Motor neuron (in vitro differentiated cells): ENCODE measurements at regions not wholly inside any gene's neighbourhood (a gene's known extent, or its start where the extent isn't known, plus 50 kb on each side); places are given as distances from the start of the nearest gene placed in this dataset.
A peak's percentile ranks its signal among the peaks of the same experiment; 100 is the strongest.
"Not testable (repeated sequence)": the region's sequence is repeated elsewhere in the genome, so short reads cannot be mapped to it uniquely, and the experiment has no call there.

Source experiments
- ATAC-seq, 8 experiments: fragments of 200-7000 bp; cut with Tn5 transposase; replicated peaks in 6 of 8; 2 replicates each; pipeline ENCODE4 v1.8.0; 2021; ENCODE audit warnings: mild to moderate bottlenecking in 8 of 8, moderate library complexity in 8 of 8
- H3K27ac ChIP-seq, 2 donors: fragments of 250-450 bp; sonication (Bioruptor Pico); 2 replicates each; pipeline ENCODE4 v1.9.0; 2021; ENCODE audit warnings: antibody characterized with exemption in 2 of 2, mild to moderate bottlenecking in 2 of 2, moderate library complexity in 1 of 2
- H3K4me1 ChIP-seq, 2 donors: fragments of 250-450 bp; sonication (Bioruptor Pico); replicated peaks in 1 of 2; 2 replicates each; pipeline ENCODE4 v1.6.1; 2021; ENCODE audit warnings: antibody characterized with exemption in 2 of 2, mild to moderate bottlenecking in 2 of 2, moderate library complexity in 1 of 2
- H3K4me3 ChIP-seq, 5 donors: fragments of 250-450 bp; sonication (Bioruptor Pico); 2 replicates each; pipeline ENCODE4 v1.9.0; 2021; ENCODE audit warnings: antibody characterized with exemption in 5 of 5, mild to moderate bottlenecking in 5 of 5, moderate library complexity in 4 of 5
- WGBS, 10 experiments: fragments of 450-650 bp; shearing (Covaris generic); methylation state at CpG; one replicate each; pipeline ENCODE4 v1.0.0; 2022; 5-methylcytosine and 5-hydroxymethylcytosine counted together
- in situ Hi-C, 9 experiments: fragments of 400-800 bp; cut with MboI; loops; one replicate each; pipeline ENCODE4 v1.15.0; 2021; ENCODE audit warnings: low sequenced_read_pairs in 9 of 9, low pct_unique_long_range_greater_than_20kb in 2 of 9; ENCODE audit not compliant: unreplicated experiment in 9 of 9

- Histone ChIP-seq H3K4me3 (no peak overlapping the region), H3K27ac (no peak overlapping the region), H3K4me1 (peaks cover 9 to 11% of the 10 kb centered on the region in 2 donors)
- in situ Hi-C loops = no loop called here
- WGBS, 10 experiments = 53 to 92% (median 77%) methylated on average over 1 to 5 of the region's 5 CpGs
- ATAC-seq = no peak
Observed at GRCh38 chr5:158594595-158595242, 505.0 kb downstream of the EBF1 start.

GRCh38 chr5:158593925-158594324 is 505.8 kb downstream of the EBF1 start:
- WGBS, 10 experiments = 83 to 100% methylated on average over 1 of the region's 1 CpG; no CpG with 5 or more reads in 8 of the 10 experiments
- H3K27ac ChIP-seq = no peak overlapping the region
- peaks cover 9% of the 10 kb centered on the region in 2 donors for H3K4me1 ChIP-seq
- ATAC-seq = no peak
- in situ Hi-C loops = no loop called here
- no peak overlapping the region for H3K4me3 ChIP-seq

DNA sequence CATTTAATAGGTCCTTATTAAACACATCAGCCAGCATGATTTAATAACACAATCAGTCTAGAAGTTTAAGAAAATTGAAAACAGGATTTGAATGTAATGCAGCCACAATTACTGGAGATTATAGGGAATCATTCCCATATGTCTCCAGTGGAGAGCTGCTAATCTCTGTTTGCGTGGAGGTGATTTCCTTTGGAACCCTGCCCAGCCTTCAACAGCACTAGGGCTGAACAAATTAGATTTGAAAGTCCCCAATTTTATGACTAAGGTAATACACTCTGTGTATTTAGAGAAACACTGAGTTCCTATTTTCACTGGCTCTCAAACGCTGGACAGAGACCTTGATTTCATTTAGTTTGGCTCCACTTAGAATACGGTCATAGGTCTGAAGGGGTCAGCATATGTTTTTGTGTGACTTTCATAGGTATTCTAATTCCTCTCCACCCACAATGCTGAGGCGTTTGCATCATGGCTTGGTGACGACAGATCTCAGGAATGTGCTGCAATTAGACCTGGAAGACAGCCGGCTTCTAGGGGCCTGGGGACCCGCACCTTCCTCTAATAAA is 508.3 kb downstream of the EBF1 start:
- peak in 6 of 8 experiments; percentile 43 to 95 (median 60) for ATAC-seq
- H3K27ac ChIP-seq = no peak overlapping the region
- 0 to 62% (median 14%) methylated on average over 1 to 6 of the region's 7 CpGs; no CpG with 5 or more reads in 1 of the 10 experiments for WGBS, 10 experiments
- in situ Hi-C loops = no loop called here
- peaks cover 9% of the 10 kb centered on the region in 2 donors for H3K4me1 ChIP-seq
- no peak overlapping the region for H3K4me3 ChIP-seq

DNA sequence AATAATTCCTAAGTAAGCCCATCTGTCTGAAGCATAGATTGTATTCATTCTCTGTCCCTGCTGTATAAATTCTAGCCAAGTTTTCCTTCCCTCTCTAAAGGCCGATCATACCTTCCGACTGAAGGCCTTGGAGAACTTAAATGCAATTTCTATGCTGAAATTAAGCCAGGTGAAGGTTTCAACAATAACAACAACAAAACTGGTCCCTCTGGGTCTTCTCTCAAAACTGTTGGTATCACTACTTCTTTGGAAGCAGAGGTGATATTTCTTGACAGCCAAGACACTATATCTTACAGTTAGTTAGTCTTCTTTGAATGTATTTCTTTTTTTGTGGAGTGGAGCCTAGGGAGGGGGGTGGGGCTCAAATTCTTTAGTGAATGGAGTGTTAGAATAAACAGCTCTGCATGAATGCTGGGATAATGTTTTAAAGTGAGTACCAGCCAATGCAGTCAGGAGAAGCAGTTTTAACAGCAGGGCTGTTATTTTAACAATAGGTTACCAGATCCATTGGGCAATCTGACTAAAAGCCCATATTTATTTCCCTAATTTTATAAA is 508.9 kb downstream of the EBF1 start:
- Histone ChIP-seq H3K4me1 (peaks cover 9% of the 10 kb centered on the region in 2 donors), H3K4me3 (no peak overlapping the region), H3K27ac (no peak overlapping the region)
- ATAC-seq = no peak
- WGBS, 10 experiments = 75 to 100% (median 92%) methylated on average over 2 of the region's 2 CpGs; no CpG with 5 or more reads in 5 of the 10 experiments
- in situ Hi-C loops = no loop called here

DNA sequence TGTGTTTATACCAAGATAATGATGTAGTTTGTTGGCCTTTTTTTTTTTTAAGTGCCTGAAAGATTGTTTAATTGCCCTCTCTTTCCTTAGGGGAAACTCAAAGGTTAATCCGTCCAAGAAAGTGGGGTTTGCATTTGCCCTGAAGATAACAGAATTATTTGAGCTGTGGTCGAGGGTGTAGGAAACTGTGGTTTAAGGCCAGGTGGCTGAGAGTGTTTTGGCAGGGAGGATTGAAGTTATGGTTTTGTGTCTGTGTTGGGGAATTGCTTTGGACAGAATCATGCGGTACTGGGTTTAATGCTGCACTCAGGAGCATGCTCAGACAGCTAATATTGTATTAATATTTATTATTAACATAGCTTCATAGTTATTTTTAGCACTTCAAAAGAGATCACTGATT is 509.8 kb downstream of the EBF1 start:
- Histone ChIP-seq H3K27ac (no peak overlapping the region), H3K4me1 (peaks cover 9% of the 10 kb centered on the region in 2 donors), H3K4me3 (no peak overlapping the region)
- ATAC-seq = no peak
- 29 to 90% (median 87%) methylated on average over 1 to 3 of the region's 3 CpGs; no CpG with 5 or more reads in 5 of the 10 experiments for WGBS, 10 experiments
- in situ Hi-C loops = no loop called here

GRCh38 chr5:158588617-158589016 is 511.1 kb downstream of the EBF1 start:
- ATAC-seq = peak in 3 of 8 experiments; percentile 41 to 94 (median 72)
- 20 to 86% (median 80%) methylated on average over 1 of the region's 1 CpG; no CpG with 5 or more reads in 3 of the 10 experiments for WGBS, 10 experiments

DNA sequence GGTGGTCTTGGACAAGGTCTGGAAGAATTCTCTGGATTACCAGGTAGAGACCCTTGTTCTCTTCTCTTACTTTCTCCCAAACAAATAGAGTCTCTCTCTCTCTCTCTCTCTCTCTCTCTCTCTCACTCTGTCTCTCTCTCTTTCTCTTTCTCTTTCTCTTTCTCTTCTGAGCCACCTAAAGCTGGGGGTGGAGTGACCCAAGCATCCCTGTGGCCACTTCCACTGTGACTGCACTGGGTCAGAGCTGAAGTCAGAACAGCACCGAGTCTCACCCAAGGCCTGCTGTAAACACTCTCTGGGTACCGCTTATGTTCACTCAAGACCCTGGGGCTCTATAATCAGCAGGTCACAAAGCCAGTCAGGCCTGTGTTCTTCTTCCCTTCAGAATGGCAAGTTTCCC is 513.7 kb downstream of the EBF1 start:
- 60 to 100% (median 93%) methylated on average over 1 to 2 of the region's 2 CpGs; no CpG with 5 or more reads in 7 of the 10 experiments for WGBS, 10 experiments
- in situ Hi-C loops = no loop called here
- ATAC-seq = no peak

More at GRCh38 chr5:158588617-158589016, 511.1 kb downstream of the EBF1 start:
- Histone ChIP-seq H3K27ac (no peak overlapping the region), H3K4me1 (peaks cover 9% of the 10 kb centered on the region in 2 donors), H3K4me3 (no peak overlapping the region)
- in situ Hi-C loops = no loop called here

GRCh38 chr5:158582669-158583068 is 517.0 kb downstream of the EBF1 start:
- no CpG with 5 or more reads among the region's 27 CpGs for WGBS, 10 experiments

More for the DNA sequence above, 513.7 kb downstream of the EBF1 start:
- Histone ChIP-seq H3K4me1 (peaks cover under 1 to 1% of the 10 kb centered on the region in 2 donors), H3K27ac (no peak overlapping the region), H3K4me3 (no peak overlapping the region)

DNA sequence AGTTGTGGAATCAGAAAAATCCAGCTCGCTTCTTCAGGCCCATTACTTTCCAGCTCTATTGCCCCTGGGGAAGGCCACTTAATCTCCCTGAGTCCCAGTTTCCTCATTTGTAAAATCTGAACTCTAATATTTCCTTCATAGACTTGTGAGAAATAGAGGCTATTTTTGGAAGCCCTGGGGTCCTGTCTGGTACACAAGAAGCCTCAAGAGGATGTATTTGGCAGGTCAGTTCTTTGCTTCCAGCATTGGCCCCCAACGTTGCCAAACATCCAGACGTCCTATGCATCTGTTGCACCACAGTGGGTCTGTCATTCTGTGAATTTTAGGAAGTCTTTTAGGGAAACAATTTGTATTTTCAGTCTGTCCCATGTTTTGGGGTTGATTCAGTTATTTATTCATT is 525.9 kb downstream of the EBF1 start:
- Histone ChIP-seq H3K4me3 (no peak overlapping the region), H3K27ac (no peak overlapping the region), H3K4me1 (no peaks in the 10 kb centered on the region)
- in situ Hi-C loops = no loop called here
- WGBS, 10 experiments = 38 to 100% (median 56%) methylated on average over 1 to 3 of the region's 3 CpGs; no CpG with 5 or more reads in 2 of the 10 experiments
- no peak for ATAC-seq

More at GRCh38 chr5:158582669-158583068, 517.0 kb downstream of the EBF1 start:
- H3K4me3 ChIP-seq, in situ Hi-C loops, H3K27ac ChIP-seq, ATAC-seq, H3K4me1 ChIP-seq: not testable (repeated sequence)

GRCh38 chr5:158570502-158570901 is 529.2 kb downstream of the EBF1 start:
- in situ Hi-C loops = no loop called here
- H3K27ac ChIP-seq = no peak overlapping the region
- no peak overlapping the region for H3K4me3 ChIP-seq
- H3K4me1 ChIP-seq = no peaks in the 10 kb centered on the region
- ATAC-seq = no peak
- 43 to 83% methylated on average over 1 of the region's 1 CpG; no CpG with 5 or more reads in 8 of the 10 experiments for WGBS, 10 experiments

DNA sequence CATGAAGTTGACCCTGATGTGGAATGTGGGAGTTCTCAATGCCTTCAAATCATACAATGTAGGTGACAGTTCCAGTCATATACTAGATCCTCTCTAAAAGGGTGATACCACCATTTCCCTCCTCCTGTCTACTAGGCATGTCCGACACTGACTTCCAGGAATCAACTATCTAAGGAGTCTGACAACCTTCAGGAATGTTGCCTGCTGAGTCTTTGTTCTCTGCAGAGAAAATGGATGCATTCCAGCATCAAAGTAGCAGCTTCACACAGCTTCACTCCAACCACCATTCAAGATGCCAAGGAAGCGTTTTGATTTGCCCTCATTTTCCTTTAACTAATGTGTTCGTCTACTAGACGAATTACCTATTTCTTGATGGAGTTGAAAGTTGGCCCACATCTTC is 530.2 kb downstream of the EBF1 start:
- H3K4me3 ChIP-seq = no peak overlapping the region
- in situ Hi-C loops = no loop called here
- H3K27ac ChIP-seq = no peak overlapping the region
- H3K4me1 ChIP-seq = no peaks in the 10 kb centered on the region
- ATAC-seq = no peak
- 63 to 100% (median 82%) methylated on average over 1 to 4 of the region's 4 CpGs; no CpG with 5 or more reads in 2 of the 10 experiments for WGBS, 10 experiments

DNA sequence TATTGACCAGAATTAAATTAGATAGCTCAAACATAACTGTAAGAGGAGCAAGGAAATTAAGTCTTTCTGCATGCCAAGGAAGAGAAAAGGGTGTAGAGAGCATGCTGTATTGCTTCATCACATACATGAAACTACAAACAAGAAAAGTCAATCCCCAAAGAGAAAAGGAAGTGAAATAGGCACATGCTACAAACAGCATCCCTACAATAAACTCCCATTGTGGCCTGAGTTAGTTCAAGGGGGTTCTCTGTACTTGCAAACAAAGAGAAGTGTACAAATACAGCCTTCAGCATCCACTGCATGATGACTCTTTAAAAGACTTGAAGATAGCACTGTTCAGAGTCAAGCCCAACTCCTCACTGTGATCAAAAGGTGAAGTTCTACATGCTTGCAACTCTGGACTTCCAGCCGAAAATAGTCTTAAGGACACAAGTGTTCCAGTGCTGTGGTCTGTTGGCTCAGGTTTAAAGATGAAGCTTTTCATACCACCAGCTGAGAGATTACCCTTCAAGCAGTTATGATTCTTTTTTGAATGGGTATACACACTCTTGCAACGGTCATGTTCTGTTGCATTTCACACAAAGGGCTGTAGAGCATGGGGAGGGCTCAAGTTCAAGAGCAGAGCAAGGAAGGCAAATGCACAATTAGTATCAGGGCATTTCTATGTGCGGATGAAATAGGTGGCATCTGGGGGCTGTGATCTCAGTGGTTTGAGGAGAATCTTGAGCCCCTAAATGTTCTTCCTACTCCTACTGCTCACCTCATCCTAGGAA is 534.5 kb downstream of the EBF1 start:
- no peak overlapping the region for H3K27ac ChIP-seq
- in situ Hi-C loops = no loop called here
- no peak for ATAC-seq
- WGBS, 10 experiments = 40 to 100% (median 83%) methylated on average over 1 to 3 of the region's 3 CpGs; no CpG with 5 or more reads in 4 of the 10 experiments
- peaks cover 9 to 16% of the 10 kb centered on the region in 2 donors for H3K4me1 ChIP-seq
- no peak overlapping the region for H3K4me3 ChIP-seq
